ENCODE measurements at regions not wholly inside any gene's neighbourhood (a gene's known extent, or its start where the extent isn't known, plus 50 kb on each side); places are given as distances from the start of the nearest gene placed in this dataset.

- CTCF ChIA-PET = no interaction called here
- POLR2A ChIA-PET (ENCODE audit: unreplicated experiment) = no interaction called here
- no peaks in the 10 kb centered on the region for H3K36me3 ChIP-seq (ENCODE audit: low read depth, low read length)
- no peaks in the 10 kb centered on the region for H3F3A ChIP-seq (ENCODE audit: low read length, unreplicated experiment)
- TF ChIP-seq EZH2 (IDR thresholded peaks at IDR 0.05; ENCODE audit: low read length, unreplicated experiment) (no peak), EZH2phosphoT487 (IDR thresholded peaks at IDR 0.05; ENCODE audit: borderline replicate concordance, low read length) (no peak), CTCF (conservative IDR thresholded peaks at IDR 0.05; ENCODE audit: low read depth, low read length) (no peak)
- no peaks in the 10 kb centered on the region for H3K9me3 ChIP-seq (ENCODE audit: low read length)
- H3K4me3 ChIP-seq (ENCODE audit: low read length) = no peak overlapping the region
- H3K79me2 ChIP-seq (ENCODE audit: low read length) = no peaks in the 10 kb centered on the region
- H2AFZ ChIP-seq (ENCODE audit: low read length) = no peak overlapping the region
- H3K4me1 ChIP-seq (ENCODE audit: insufficient read depth, low read length) = no peaks in the 10 kb centered on the region
- no peak overlapping the region for H3K4me2 ChIP-seq (ENCODE audit: low read length)
- H3K27ac ChIP-seq (ENCODE audit: low read length) = no peak overlapping the region
- no peaks in the 10 kb centered on the region for H4K20me1 ChIP-seq (ENCODE audit: low read length)
- DNase-seq = no peak
- no TSS peak for BruUV-seq (replicated peaks)
- H3K27me3 ChIP-seq (ENCODE audit: low read length) = peaks cover 11% of the 10 kb centered on the region
- no peak overlapping the region for H3K9ac ChIP-seq (ENCODE audit: low read length)
- ATAC-seq = no peak
- no peaks in the 10 kb centered on the region for H3K9me2 ChIP-seq (replicated peaks; ENCODE audit: low read length)
- intact Hi-C loops (cut with micrococcal nuclease) = no loop called here
Measured at GRCh38 chr4:17316566-17316965, 195.3 kb downstream of the QDPR start.

- no peaks in the 10 kb centered on the region for H3K79me2 ChIP-seq (ENCODE audit: low read length)
- intact Hi-C loops (cut with micrococcal nuclease) = no loop called here
- peaks cover under 1% of the 10 kb centered on the region for H3K27me3 ChIP-seq (ENCODE audit: low read length)
- H3K4me3 ChIP-seq (ENCODE audit: low read length) = no peak overlapping the region
- no peak overlapping the region for H3K27ac ChIP-seq (ENCODE audit: low read length)
- H3K9ac ChIP-seq (ENCODE audit: low read length) = no peak overlapping the region
- BruUV-seq (replicated peaks) = no TSS peak
- no peaks in the 10 kb centered on the region for H3F3A ChIP-seq (ENCODE audit: low read length, unreplicated experiment)
- H3K9me3 ChIP-seq (ENCODE audit: low read length) = no peaks in the 10 kb centered on the region
- no peaks in the 10 kb centered on the region for H3K4me1 ChIP-seq (ENCODE audit: insufficient read depth, low read length)
- H3K36me3 ChIP-seq (ENCODE audit: low read depth, low read length) = no peaks in the 10 kb centered on the region
- no peak for TF ChIP-seq CTCF (conservative IDR thresholded peaks at IDR 0.05; ENCODE audit: low read depth, low read length)
- TF ChIP-seq EZH2phosphoT487 (IDR thresholded peaks at IDR 0.05; ENCODE audit: borderline replicate concordance, low read length) = no peak
- TF ChIP-seq EZH2 (IDR thresholded peaks at IDR 0.05; ENCODE audit: low read length, unreplicated experiment) = no peak
- ChIA-PET POLR2A (ENCODE audit: unreplicated experiment) (no interaction called here), CTCF (no interaction called here)
- ATAC-seq = no peak
- no peaks in the 10 kb centered on the region for H4K20me1 ChIP-seq (ENCODE audit: low read length)
- no peak for DNase-seq
- no peak overlapping the region for H2AFZ ChIP-seq (ENCODE audit: low read length)
- no peaks in the 10 kb centered on the region for H3K9me2 ChIP-seq (replicated peaks; ENCODE audit: low read length)
- H3K4me2 ChIP-seq (ENCODE audit: low read length) = no peak overlapping the region
Measured at GRCh38 chr4:17315459-17315858, 196.4 kb downstream of the QDPR start.

- ATAC-seq (no peak), DNase-seq (no peak)
- BruUV-seq (replicated peaks) = no TSS peak
- Histone ChIP-seq H3K4me1 (ENCODE audit: insufficient read depth, low read length) (no peaks in the 10 kb centered on the region), H3K4me2 (ENCODE audit: low read length) (no peak overlapping the region), H3K9ac (ENCODE audit: low read length) (no peak overlapping the region), H4K20me1 (ENCODE audit: low read length) (no peaks in the 10 kb centered on the region), H3K79me2 (ENCODE audit: low read length) (no peaks in the 10 kb centered on the region), H3K27me3 (ENCODE audit: low read length) (no peaks in the 10 kb centered on the region; the same call in 1 of the 2 replicates), H3K27ac (ENCODE audit: low read length) (no peak overlapping the region), H3K9me3 (ENCODE audit: low read length) (no peaks in the 10 kb centered on the region), H3K4me3 (ENCODE audit: low read length) (no peak overlapping the region), H3K36me3 (ENCODE audit: low read depth, low read length) (no peaks in the 10 kb centered on the region), H2AFZ (ENCODE audit: low read length) (no peak overlapping the region), H3K9me2 (replicated peaks; ENCODE audit: low read length) (no peaks in the 10 kb centered on the region), H3F3A (ENCODE audit: low read length, unreplicated experiment) (no peaks in the 10 kb centered on the region)
- ChIA-PET CTCF (no interaction called here), POLR2A (ENCODE audit: unreplicated experiment) (no interaction called here)
- TF ChIP-seq CTCF (conservative IDR thresholded peaks at IDR 0.05; ENCODE audit: low read depth, low read length) (no peak), EZH2 (IDR thresholded peaks at IDR 0.05; ENCODE audit: low read length, unreplicated experiment) (no peak), EZH2phosphoT487 (IDR thresholded peaks at IDR 0.05; ENCODE audit: borderline replicate concordance, low read length) (no peak)
- intact Hi-C loops (cut with micrococcal nuclease) = no loop called here
Measured at GRCh38 chr4:17313194-17313593, 198.7 kb downstream of the QDPR start.
